GM15510 (cell line): ENCODE measurements at regions not wholly inside any gene's neighbourhood (a gene's known extent, or its start where the extent isn't known, plus 50 kb on each side); places are given as distances from the start of the nearest gene placed in this dataset.

ENCODE experiments used
- POLR2A ChIP-seq: IDR thresholded peaks from 3 replicates; pipeline ENCODE4 v1.6.1; 2011; ENCODE audit warnings: borderline replicate concordance; ENCODE audit not compliant: insufficient read length; ENCODE audit errors: extremely low read depth

DNA sequence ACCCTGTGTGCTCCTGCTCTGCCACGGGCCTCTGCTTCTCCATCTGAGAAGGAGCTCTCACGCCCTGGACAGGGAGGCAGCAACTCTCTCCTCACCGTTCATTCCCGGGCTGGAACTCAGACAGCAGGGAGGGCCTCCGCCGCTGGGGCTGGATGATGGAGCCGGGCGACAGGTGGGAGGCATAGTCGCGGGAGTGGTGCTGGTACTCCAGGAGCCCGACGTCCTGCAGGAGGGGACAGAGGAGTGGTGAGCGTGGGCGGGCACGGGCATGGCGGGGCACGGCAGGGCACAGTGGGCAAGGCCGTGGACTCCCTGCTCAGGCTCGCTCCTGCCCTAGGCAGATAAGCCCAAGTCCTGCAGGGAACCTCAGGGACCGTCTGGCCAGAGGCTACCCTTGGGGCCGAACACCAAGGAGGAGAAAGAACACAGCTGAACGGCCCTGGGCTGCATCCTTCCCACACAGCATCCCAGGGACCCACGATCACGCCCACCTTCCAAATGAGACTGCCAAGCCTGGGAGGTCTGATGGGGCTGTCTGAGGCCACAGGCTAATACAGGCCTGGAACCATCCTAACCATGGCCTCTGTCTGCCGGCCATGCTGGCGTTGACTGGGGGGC lies 81.0 kb downstream of the NCOR2 start:
- TF ChIP-seq POLR2A: no peak

DNA sequence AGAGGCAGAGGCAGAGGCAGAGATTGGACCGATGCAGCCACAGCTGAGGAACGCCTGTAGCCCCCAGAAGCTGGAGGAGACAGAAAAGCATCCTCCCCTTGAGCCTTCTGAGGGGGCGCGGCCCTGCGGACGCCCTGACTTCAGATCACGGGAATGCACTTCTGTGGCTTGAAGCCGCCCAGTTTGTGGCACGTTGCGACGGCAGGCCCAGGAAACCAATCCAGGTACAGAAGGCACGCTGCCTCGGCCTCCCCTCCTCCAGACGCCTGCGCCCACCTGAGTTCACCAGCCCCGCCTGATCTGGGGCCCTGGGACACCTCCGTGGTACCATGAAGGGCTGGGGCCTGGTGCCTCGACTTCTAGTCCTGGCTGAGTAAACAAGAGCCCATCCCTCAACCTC lies 82.0 kb downstream of the NCOR2 start:
- no peak for TF ChIP-seq POLR2A

DNA sequence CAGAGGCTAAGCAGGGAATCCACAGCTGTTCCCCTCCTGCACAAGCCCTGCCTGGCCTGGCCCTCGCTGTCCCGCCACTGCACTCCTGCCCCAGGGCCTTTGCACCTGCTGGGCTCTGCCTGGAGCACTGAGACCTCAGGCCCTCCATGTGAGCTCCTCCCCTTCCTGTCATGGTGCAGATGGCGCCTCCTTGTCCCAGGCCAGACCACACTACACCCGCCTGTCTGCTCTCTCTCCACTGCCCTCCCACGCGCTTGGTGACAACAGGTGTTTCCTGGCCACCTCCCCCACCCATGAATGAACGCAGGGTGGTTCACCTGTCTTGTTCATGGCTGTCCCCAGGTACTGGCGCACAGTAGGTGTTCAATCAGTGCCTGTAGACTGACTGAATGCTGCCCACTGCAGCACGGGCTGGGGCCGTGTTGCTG lies 82.9 kb downstream of the NCOR2 start:
- TF ChIP-seq POLR2A: no peak

DNA sequence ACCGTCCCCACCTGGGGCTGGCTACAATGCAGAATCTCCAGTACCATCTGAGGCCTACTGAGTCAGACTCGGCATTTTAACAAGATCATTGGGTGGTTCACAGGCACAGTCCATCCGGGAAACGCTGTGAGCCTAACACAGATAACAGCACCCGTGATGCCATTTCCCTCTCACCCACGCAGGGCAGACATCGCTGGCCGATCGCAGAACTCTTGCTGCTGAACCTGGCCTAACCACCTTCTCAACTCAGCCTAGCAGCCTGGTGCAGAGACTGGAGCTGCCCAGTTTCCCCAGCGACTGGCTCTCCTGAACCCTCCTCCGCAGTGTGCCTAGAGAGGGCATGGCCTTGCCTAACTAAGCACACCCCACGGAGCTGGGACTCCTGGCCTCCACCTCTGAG lies 83.3 kb downstream of the NCOR2 start:
- TF ChIP-seq POLR2A: no peak

DNA sequence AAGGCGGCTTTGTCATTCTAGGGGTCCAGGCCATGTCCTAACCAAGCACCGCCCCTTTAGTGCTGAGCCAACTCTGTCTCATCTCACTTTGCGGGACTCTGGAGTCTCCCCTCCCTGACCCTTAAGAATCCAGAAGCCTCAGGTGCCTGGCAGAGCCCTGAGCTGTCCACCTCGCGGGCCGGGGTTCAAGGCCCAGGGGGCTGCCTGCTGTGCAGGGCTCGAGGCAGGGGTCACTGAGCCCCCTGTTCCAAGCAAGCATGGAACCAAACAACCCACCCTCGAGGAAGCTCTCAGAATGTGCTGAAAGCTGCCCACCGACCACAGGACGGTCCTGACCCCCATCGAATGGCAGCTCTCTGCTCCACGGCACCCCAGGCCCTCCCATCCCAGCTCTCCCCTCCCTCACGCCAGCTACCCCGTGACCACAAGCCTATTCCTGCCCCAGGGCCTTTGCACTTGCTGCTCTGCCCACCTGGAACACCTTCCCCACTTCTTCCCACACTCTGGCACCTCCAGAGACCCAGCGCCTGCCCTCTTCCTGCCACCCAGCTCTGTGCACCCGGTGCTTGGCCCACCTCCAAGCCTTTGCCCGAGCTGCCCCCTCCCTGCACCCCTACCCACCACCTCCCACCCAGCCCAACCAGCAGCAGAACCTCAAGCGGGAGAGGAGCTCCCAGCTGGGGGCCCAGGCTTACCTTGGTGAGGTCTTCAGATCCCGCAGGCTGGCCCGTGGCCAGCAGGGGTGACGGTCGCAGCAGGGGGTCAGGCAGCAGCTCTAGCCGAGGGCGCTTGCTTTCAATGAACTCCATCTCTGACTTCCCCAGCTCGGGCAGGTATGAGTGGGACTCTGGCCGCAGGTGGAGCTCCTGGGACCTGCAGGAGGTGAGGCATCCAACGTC lies 84.3 kb downstream of the NCOR2 start:
- TF ChIP-seq POLR2A: no peak

DNA sequence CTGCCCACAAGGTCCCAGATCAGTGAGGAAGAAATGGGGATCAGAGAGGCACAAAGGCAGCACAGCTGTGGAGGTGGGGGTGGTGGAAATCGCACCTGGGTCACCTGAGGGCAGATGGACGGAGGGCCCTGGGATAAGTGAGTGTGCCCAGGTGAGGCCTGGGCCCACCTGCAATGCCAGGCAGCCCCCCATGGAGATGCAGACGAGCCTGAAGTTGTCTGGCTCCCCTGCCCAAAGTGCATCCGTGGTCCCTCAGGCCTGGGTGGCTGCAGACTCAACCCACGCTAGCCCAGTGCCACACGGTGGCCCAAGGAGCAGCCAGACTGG lies 84.9 kb downstream of the NCOR2 start:
- TF ChIP-seq POLR2A: no peak

DNA sequence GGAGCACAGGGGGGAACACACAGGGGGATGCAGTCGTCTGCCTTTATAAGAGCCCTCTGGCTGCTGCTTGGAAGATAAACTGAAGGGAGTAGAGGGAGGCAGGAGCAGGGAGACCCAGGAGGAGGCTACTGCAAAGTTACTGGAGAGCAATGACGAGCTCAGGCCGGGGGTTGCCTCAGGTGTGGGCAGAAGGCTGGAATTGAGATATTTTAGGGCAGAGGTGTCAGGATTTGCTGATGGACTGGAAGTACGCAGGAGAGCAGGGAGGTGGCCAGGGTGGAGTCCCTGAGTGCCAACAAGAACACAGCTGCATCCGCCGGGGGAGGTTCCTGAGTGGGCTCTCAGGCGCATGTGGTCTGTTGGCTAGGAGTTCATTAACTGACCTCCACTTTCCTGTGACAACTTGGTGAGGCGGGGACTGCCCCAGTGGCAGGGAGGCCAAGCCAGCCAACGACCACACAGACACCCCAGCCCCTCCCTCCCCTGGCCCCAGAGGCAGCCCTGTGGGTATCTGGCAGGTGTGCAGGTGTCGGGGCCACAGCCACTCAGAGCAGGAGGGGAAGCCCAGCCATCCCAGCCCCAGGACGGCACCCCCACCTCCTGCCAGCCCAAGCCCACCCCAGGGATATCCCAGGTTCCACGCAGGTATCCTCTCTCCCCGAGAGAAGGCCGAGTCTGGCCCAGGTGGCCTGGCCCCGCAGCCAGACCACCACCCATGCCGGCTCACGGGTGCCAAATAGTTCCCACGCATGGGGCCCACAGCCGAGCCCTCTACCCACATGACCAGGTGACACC lies 85.4 kb downstream of the NCOR2 start:
- no peak for TF ChIP-seq POLR2A

DNA sequence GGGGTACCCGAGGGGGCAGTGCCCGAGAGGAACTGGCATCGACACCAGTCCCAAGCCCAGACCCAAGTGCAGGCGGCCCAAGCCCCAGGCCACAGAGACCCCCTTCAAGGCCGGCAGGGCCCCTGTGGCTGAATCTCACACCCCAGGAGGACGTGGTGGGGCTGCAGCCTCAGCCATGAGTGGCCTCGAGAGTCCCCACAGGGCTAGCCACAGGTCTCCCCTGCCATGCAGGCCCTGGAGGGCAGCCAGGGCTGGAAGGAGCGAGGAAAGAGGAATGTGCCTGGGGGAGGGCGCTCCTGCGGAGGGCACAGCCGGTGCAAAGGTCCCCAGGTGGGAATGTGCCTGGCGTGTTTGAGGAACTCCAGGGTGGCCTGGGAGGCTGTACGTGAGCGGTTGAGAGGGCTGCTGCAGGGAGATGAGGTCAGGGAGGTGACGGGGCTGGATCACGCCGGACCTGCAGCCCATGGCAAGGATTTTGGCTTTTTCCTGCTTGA lies 86.1 kb downstream of the NCOR2 start:
- TF ChIP-seq POLR2A: no peak

DNA sequence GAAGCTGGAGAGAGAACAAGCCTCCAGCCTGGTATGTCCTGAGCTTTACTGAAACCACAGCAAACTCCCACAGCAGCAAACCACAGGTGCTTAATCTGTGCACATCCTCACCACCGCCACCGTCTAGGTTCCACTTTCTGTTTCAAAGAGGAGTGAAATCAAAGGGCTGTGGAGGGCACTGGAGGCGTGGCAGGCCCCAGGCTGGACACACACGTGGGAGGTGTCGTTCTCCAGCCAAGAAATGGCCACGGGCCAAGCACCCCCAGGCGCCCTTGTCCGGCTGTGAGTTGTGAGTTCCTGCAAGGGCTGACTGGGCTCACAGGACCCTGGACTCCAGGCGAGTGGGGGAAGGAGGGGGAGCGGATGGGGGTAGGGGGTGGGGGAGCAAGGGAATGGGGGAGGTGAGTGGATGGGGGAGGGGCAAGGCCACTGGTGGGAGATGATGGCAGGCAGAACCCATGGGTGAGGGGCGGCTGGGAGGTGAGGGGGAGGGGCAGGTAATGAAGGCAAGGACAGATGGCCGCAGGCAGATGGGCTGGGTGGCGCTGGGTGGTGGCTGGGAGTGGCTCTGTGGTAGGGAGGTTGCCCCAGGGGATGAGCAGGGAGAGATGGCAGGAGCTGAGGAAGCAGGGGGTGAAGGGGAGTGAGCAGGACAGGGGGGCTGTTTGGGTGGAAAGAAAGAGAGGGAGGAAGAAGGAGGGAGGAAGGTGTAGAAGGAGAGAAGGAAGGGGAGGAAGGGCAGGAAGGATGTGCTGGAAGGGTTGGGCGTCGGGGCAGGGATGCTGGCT lies 86.7 kb downstream of the NCOR2 start:
- no peak for TF ChIP-seq POLR2A

DNA sequence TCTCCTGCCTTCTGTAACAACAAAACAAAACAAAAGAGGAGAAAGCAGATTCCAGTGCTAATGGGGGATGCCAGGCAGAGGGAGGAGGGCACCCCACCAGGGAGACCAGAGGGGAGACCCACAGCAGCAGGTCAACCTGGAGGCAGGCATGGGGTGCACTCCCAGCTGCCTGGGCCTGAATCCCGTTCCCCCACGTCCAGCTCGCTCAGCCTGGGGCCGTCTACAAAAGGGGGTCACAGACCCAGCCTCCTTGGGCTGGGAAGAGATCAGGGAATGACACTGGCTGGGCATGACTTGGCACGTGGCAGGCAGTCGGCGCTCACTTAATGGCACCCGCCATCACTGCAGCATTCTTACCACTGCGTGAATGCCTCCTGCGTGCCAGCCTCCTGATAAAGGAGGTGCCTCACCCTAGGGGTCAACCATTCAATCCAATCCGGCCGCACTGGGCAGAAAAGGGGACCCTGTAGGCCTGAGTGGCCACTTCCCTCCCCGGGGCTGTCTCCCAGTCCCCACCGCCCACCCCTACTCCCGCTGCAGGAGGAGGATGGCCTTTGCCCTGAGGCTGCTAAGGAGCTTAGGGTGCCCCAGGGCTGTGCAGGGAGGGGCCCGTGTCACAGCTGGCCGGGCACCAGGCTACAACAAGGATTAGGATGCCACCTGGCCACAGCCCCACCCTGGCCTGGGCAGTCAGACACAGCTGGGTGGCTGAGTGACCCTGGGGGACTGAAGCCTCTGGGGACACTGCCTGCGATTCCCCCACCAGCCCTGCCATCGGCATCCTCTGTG lies 87.5 kb downstream of the NCOR2 start:
- TF ChIP-seq POLR2A: no peak

DNA sequence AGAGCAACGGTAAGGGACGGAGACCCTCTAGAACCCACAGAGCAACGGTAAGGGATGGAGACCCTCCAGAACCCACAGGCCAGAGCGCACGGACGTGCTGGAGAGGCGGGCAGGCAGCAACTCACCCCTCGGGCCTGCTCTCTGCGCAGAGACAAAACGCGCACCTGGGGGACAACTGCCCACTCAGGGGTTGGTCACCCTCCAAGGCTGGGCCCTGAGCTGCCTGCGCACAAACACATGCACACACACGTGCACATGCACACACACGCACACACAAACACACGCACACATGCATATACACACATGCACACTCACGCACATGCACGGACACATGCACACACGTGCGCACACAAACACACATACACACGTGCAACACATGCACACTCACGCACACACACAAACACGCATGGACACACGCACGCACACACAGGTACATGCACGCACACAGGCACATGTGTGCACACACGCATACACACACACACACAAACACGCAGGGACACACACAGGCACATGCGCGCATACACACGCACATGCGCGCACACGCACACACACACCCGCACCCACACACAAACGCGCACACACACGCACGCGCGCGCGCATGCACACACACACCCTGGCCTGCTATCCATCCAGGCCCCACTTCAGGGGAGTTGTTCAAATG lies 88.3 kb downstream of the NCOR2 start:
- no peak for TF ChIP-seq POLR2A

DNA sequence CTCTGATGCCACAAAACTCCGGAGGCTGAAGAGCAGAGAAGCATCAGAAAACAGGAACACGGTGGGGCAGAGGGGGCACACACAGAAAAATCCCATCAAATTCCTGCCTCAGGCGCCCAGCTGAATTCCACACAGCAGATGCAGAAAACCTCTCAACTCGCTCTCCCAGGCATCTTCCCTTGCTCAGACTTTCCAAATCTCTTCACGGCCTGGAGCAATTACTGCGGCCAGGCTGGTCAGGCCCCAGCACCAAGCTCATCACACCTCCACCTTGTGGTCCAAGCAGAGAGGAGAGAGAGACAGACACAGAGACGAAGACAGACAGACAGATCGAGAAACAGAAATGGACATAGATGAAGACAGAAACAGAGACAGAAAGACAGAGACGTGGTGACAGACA lies 89.0 kb downstream of the NCOR2 start:
- TF ChIP-seq POLR2A: no peak
